Fibroblast of lung (primary cell): ENCODE measurements at regions not wholly inside any gene's neighbourhood (a gene's known extent, or its start where the extent isn't known, plus 50 kb on each side); places are given as distances from the start of the nearest gene placed in this dataset.

Experiments used
- DNase-seq, 2 donors: peaks; one replicate each; pipeline versions ENCODE4 v3.0.0 to v3.0.0-alpha.2; 2010; ENCODE audit warnings: low read depth in 2 of 2
- H2AFZ ChIP-seq: 2 replicates; pipeline ENCODE4 v1.5.1; 2012; ENCODE audit warnings: low read length, control low read depth, inconsistent platforms
- H3K27ac ChIP-seq: 2 replicates; pipeline ENCODE4 v1.5.1; 2011; ENCODE audit warnings: low read length, control low read depth; ENCODE audit not compliant: insufficient read depth
- H3K27me3 ChIP-seq: 2 replicates; pipeline ENCODE4 v1.5.1; 2011; ENCODE audit warnings: mild to moderate bottlenecking, low read length; ENCODE audit not compliant: control insufficient read depth, insufficient read depth
- H3K36me3 ChIP-seq: 2 replicates; pipeline ENCODE4 v1.5.1; 2011; ENCODE audit warnings: low read length; ENCODE audit not compliant: control insufficient read depth, insufficient read depth
- H3K4me1 ChIP-seq: 2 replicates; pipeline ENCODE4 v1.5.1; 2011; ENCODE audit warnings: low read length; ENCODE audit not compliant: control insufficient read depth, insufficient read depth; ENCODE audit errors: extremely low read depth
- H3K4me2 ChIP-seq: 2 replicates; pipeline ENCODE4 v1.5.1; 2011; ENCODE audit warnings: low read length, control low read depth; ENCODE audit not compliant: insufficient read depth; ENCODE audit errors: extremely low read depth
- H3K4me3 ChIP-seq, 4 experiments: fragments of 200-600 bp in 1 of 4; sonication (generic) in 1 of 4; replicated peaks in 1 of 4; 2 replicates each; pipeline ENCODE4 v1.5.1; 2011 to 2016; ENCODE audit warnings: low read length in 4 of 4, low read depth in 3 of 4, mild to moderate bottlenecking in 3 of 4, control low read depth in 2 of 4, inconsistent platforms in 1 of 4, mixed read lengths in 1 of 4; ENCODE audit not compliant: insufficient read depth in 1 of 4; ENCODE audit errors: control extremely low read depth in 1 of 4
- H3K79me2 ChIP-seq: 2 replicates; pipeline ENCODE4 v1.5.1; 2012; ENCODE audit warnings: mild to moderate bottlenecking, low read length, inconsistent platforms; ENCODE audit not compliant: control insufficient read depth, insufficient read depth
- H3K9ac ChIP-seq: 2 replicates; pipeline ENCODE4 v1.5.1; 2011; ENCODE audit warnings: mild to moderate bottlenecking, low read length, control low read depth; ENCODE audit not compliant: insufficient read depth
- H3K9me3 ChIP-seq: 2 replicates; pipeline ENCODE4 v1.5.1; 2012; ENCODE audit warnings: low read depth, low read length; ENCODE audit not compliant: control insufficient read depth, insufficient read depth
- H4K20me1 ChIP-seq: 2 replicates; pipeline ENCODE4 v1.5.1; 2011; ENCODE audit warnings: low read length; ENCODE audit not compliant: control insufficient read depth, insufficient read depth; ENCODE audit errors: extremely low read depth
- CTCF ChIP-seq, 2 donors: IDR thresholded peaks in 1 of 2; conservative IDR thresholded peaks in 1 of 2; 1 replicate in 1 of 2; 2 replicates in 1 of 2; pipeline ENCODE4 v1.5.1; 2011 to 2012; ENCODE audit warnings: low read length in 2 of 2, control low read depth in 1 of 2, inconsistent platforms in 1 of 2, low read depth in 1 of 2, mild to moderate bottlenecking in 1 of 2
- EZH2 ChIP-seq: IDR thresholded peaks from 2 replicates; pipeline ENCODE4 v1.5.1; 2012; ENCODE audit warnings: low read length, control low read depth, mild to moderate bottlenecking; ENCODE audit errors: missing control alignments

- Histone ChIP-seq H3K36me3 (no peaks in the 10 kb centered on the region), H2AFZ (no peak overlapping the region), H3K9me3 (no peaks in the 10 kb centered on the region), H3K4me2 (no peak overlapping the region), H3K27ac (no peak overlapping the region), H3K4me1 (no peaks in the 10 kb centered on the region), H3K79me2 (no peaks in the 10 kb centered on the region), H3K9ac (no peak overlapping the region), H3K4me3 (no peak overlapping the region), H4K20me1 (no peaks in the 10 kb centered on the region), H3K27me3 (no peaks in the 10 kb centered on the region)
- no peak for DNase-seq
- TF ChIP-seq EZH2 (no peak), CTCF (conservative IDR thresholded peaks at IDR 0.05 in 1 of 2, IDR thresholded peaks at IDR 0.05 in 1 of 2; ENCODE audit: low read depth in 1 of 2, low read length in 2 of 2) (no peak)
Observed at GRCh38 chr6:164924674-164925073, 384.7 kb downstream of the C6orf118 start.

- no peak overlapping the region for H2AFZ ChIP-seq
- H4K20me1 ChIP-seq = no peaks in the 10 kb centered on the region
- no peak overlapping the region for H3K9ac ChIP-seq
- H3K4me1 ChIP-seq = no peaks in the 10 kb centered on the region
- H3K9me3 ChIP-seq = no peaks in the 10 kb centered on the region
- no peak for DNase-seq
- H3K36me3 ChIP-seq = no peaks in the 10 kb centered on the region
- H3K4me3 ChIP-seq = no peak overlapping the region
- TF ChIP-seq CTCF (conservative IDR thresholded peaks at IDR 0.05 in 1 of 2, IDR thresholded peaks at IDR 0.05 in 1 of 2; ENCODE audit: low read depth in 1 of 2, low read length in 2 of 2) (no peak), EZH2 (no peak)
- H3K79me2 ChIP-seq = no peaks in the 10 kb centered on the region
- H3K27me3 ChIP-seq = no peaks in the 10 kb centered on the region
- no peak overlapping the region for H3K4me2 ChIP-seq
- H3K27ac ChIP-seq = no peak overlapping the region
Observed at GRCh38 chr6:164917211-164917610, 392.2 kb downstream of the C6orf118 start.

- TF ChIP-seq EZH2 (no peak), CTCF (conservative IDR thresholded peaks at IDR 0.05 in 1 of 2, IDR thresholded peaks at IDR 0.05 in 1 of 2; ENCODE audit: low read depth in 1 of 2, low read length in 2 of 2) (no peak)
Observed at GRCh38 chr6:164916087-164916486, 393.3 kb downstream of the C6orf118 start.

More at GRCh38 chr6:164916087-164916486, 393.3 kb downstream of the C6orf118 start:
- no peak overlapping the region for H3K4me3 ChIP-seq
- H3K9me3 ChIP-seq = no peaks in the 10 kb centered on the region
- H3K27me3 ChIP-seq = no peaks in the 10 kb centered on the region
- H3K79me2 ChIP-seq = no peaks in the 10 kb centered on the region
- no peak overlapping the region for H3K4me2 ChIP-seq
- no peaks in the 10 kb centered on the region for H4K20me1 ChIP-seq
- DNase-seq = no peak
- H3K27ac ChIP-seq = no peak overlapping the region
- no peaks in the 10 kb centered on the region for H3K4me1 ChIP-seq
- H3K9ac ChIP-seq = no peak overlapping the region
- no peak overlapping the region for H2AFZ ChIP-seq
- no peaks in the 10 kb centered on the region for H3K36me3 ChIP-seq
